PC-3 (cell line): ENCODE measurements at regions not wholly inside any gene's neighbourhood (a gene's known extent, or its start where the extent isn't known, plus 50 kb on each side); places are given as distances from the start of the nearest gene placed in this dataset.

Experiments
- ATAC-seq: fragments of 200-7000 bp; cut with Tn5 transposase; 2 replicates; pipeline ENCODE4 v1.9.1; 2020; ENCODE audit warnings: mild to moderate bottlenecking, moderate library complexity
- BruUV-seq: library from RNA; stranded (reverse); fragments of 400-500 nt; replicated peaks from 2 replicates; lab custom pipeline; 2021; lab: Mats Ljungman, UMichigan
- CTCF ChIA-PET: fragments of 300-600 bp; sonication (Branson Sonifier 250); formaldehyde crosslinking; loops from one replicate; lab custom pipeline; 2022; ENCODE audit warnings: antibody characterized with exemption; lab: Charles Lee
- POLR2A ChIA-PET: fragments of 300-600 bp; sonication (Branson Sonifier 250); formaldehyde crosslinking; loops from one replicate; lab custom pipeline; 2022; ENCODE audit warnings: antibody characterized with exemption; ENCODE audit not compliant: unreplicated experiment; lab: Charles Lee
- DNase-seq: peaks from one replicate; pipeline ENCODE4 v3.0.0-alpha.2; 2015
- H2AFZ ChIP-seq: fragments of 300-600 bp; sonication (generic); 2 replicates; pipeline ENCODE4 v1.6.0; 2016; ENCODE audit warnings: antibody characterized with exemption, low read length
- H3F3A ChIP-seq: fragments of 300-600 bp; sonication (generic); one replicate; pipeline ENCODE4 v1.6.0; 2017; ENCODE audit warnings: antibody characterized with exemption, low read length, control low read depth, mild to moderate bottlenecking; ENCODE audit not compliant: unreplicated experiment
- H3K27ac ChIP-seq: fragments of 300-600 bp; sonication (generic); 2 replicates; pipeline ENCODE4 v1.5.1; 2016; ENCODE audit warnings: mild to moderate bottlenecking, low read length
- H3K27me3 ChIP-seq: fragments of 300-600 bp; sonication (generic); 2 replicates; pipeline ENCODE4 v1.6.1; 2016; ENCODE audit warnings: low read length, mixed read lengths
- H3K36me3 ChIP-seq: fragments of 300-600 bp; sonication (generic); 2 replicates; pipeline ENCODE4 v1.6.1; 2016; ENCODE audit warnings: low read depth, mixed run types, low read length, mixed read lengths
- H3K4me1 ChIP-seq: fragments of 300-600 bp; sonication (generic); 2 replicates; pipeline ENCODE4 v1.5.1; 2016; ENCODE audit warnings: low read length; ENCODE audit not compliant: insufficient read depth
- H3K4me2 ChIP-seq: fragments of 300-600 bp; sonication (generic); 2 replicates; pipeline ENCODE4 v1.6.0; 2016; ENCODE audit warnings: low read length
- H3K4me3 ChIP-seq: fragments of 300-600 bp; sonication (generic); 2 replicates; pipeline ENCODE4 v1.5.1; 2016; ENCODE audit warnings: mild to moderate bottlenecking, low read length, mixed read lengths
- H3K79me2 ChIP-seq: fragments of 300-600 bp; sonication (generic); 2 replicates; pipeline ENCODE4 v1.6.1; 2017; ENCODE audit warnings: low read length, mixed read lengths
- H3K9ac ChIP-seq: fragments of 300-600 bp; sonication (generic); 2 replicates; pipeline ENCODE4 v1.6.0; 2016; ENCODE audit warnings: mild to moderate bottlenecking, low read length
- H3K9me2 ChIP-seq: fragments of 300-600 bp; sonication (generic); replicated peaks from 2 replicates; pipeline ENCODE4 v1.6.1; 2016; ENCODE audit warnings: mixed run types, low read length, mixed read lengths
- H3K9me3 ChIP-seq: fragments of 300-600 bp; sonication (generic); 2 replicates; pipeline ENCODE4 v1.6.1; 2016; ENCODE audit warnings: low read length, mixed read lengths
- H4K20me1 ChIP-seq: fragments of 300-600 bp; sonication (generic); 2 replicates; pipeline ENCODE4 v1.6.1; 2016; ENCODE audit warnings: low read length, mixed read lengths
- CTCF ChIP-seq: fragments of 300-600 bp; sonication (generic); conservative IDR thresholded peaks from 2 replicates; pipeline ENCODE4 v1.5.1; 2017; ENCODE audit warnings: antibody characterized with exemption, low read depth, mild to moderate bottlenecking, low read length
- EZH2 ChIP-seq: fragments of 300-600 bp; sonication (generic); IDR thresholded peaks from one replicate; pipeline ENCODE4 v1.6.1; 2017; ENCODE audit warnings: antibody characterized with exemption, mild to moderate bottlenecking, low read length; ENCODE audit not compliant: unreplicated experiment
- EZH2phosphoT487 ChIP-seq: fragments of 300-600 bp; sonication (generic); IDR thresholded peaks from 2 replicates; pipeline ENCODE4 v1.6.1; 2018; ENCODE audit warnings: mild to moderate bottlenecking, antibody characterized with exemption, low read length, borderline replicate concordance
- intact Hi-C: fragments of 100-400 bp; cut with micrococcal nuclease; formaldehyde crosslinking; loops from 2 replicates; pipeline ENCODE4 v1.9.0; 2023

GRCh38 chr3:79979990-79980389, 212.2 kb upstream of the ROBO1 start:
- no peak for DNase-seq
- CTCF ChIA-PET, result no interaction called here
- Histone ChIP-seq H2AFZ (no peak overlapping the region), H3K79me2 (no peaks in the 10 kb centered on the region), H3K36me3 (no peaks in the 10 kb centered on the region), H3K4me1 (peaks cover 22% of the 10 kb centered on the region), H3K4me3 (no peak overlapping the region), H3K27ac (no peak overlapping the region), H3K27me3 (no peaks in the 10 kb centered on the region), H4K20me1 (no peaks in the 10 kb centered on the region), H3F3A (no peaks in the 10 kb centered on the region), H3K4me2 (no peak overlapping the region), H3K9ac (no peak overlapping the region), H3K9me2 (no peaks in the 10 kb centered on the region), H3K9me3 (no peaks in the 10 kb centered on the region)
- no peak for ATAC-seq
- no peak for TF ChIP-seq EZH2
- no peak for TF ChIP-seq EZH2phosphoT487
- TF ChIP-seq CTCF, result no peak
- BruUV-seq, result no TSS peak
- POLR2A ChIA-PET, result no interaction called here
- intact Hi-C loops, result loop anchor here (10.0 kb wide), 1 partner anchor 445 kb away; no protein-coding TSS in a partner anchor

- no peaks in the 10 kb centered on the region for H3K79me2 ChIP-seq
- no TSS peak for BruUV-seq
- H3K27me3 ChIP-seq, result no peaks in the 10 kb centered on the region
- H2AFZ ChIP-seq, result no peak overlapping the region
- H3K27ac ChIP-seq, result peak overlapping the region; percentile 37
- POLR2A ChIA-PET, result no interaction called here
- no peak overlapping the region for H3K9ac ChIP-seq
- CTCF ChIA-PET, result no interaction called here
- DNase-seq, result peak; percentile 81
- no peak for TF ChIP-seq CTCF
- TF ChIP-seq EZH2phosphoT487, result no peak
- no peaks in the 10 kb centered on the region for H3K9me2 ChIP-seq
- ATAC-seq, result peak; percentile 87
- peak overlapping the region; percentile 38 for H3K4me2 ChIP-seq
- H4K20me1 ChIP-seq, result no peaks in the 10 kb centered on the region
- intact Hi-C loops, result loop anchor here (10.0 kb wide), 1 partner anchor 442 kb away; no protein-coding TSS in a partner anchor
- H3K36me3 ChIP-seq, result no peaks in the 10 kb centered on the region
- H3K9me3 ChIP-seq, result no peaks in the 10 kb centered on the region
- peaks cover 37% of the 10 kb centered on the region for H3K4me1 ChIP-seq
- H3K4me3 ChIP-seq, result no peak overlapping the region
- peaks cover 7% of the 10 kb centered on the region for H3F3A ChIP-seq
Measured at GRCh38 chr3:79976466-79976865, 208.7 kb upstream of the ROBO1 start.

GRCh38 chr3:79973917-79974595, 206.3 kb upstream of the ROBO1 start:
- no TSS peak for BruUV-seq
- intact Hi-C loops, result loop anchor here (10.0 kb wide), 1 partner anchor 439 kb away; no protein-coding TSS in a partner anchor
- CTCF ChIA-PET, result no interaction called here

More at GRCh38 chr3:79973917-79974595, 206.3 kb upstream of the ROBO1 start:
- peak overlapping the region; percentile 74 for H3K27ac ChIP-seq
- peak overlapping the region; percentile 45 for H3K4me2 ChIP-seq
- H2AFZ ChIP-seq, result peak overlapping the region; percentile 31; the same call in 1 of the 2 replicates
- H3K27me3 ChIP-seq, result no peaks in the 10 kb centered on the region
- H3K9me3 ChIP-seq, result no peaks in the 10 kb centered on the region
- peak overlapping the region; percentile 11; the same call in 1 of the 2 replicates for H3K9ac ChIP-seq
- H3K79me2 ChIP-seq, result no peaks in the 10 kb centered on the region
- H4K20me1 ChIP-seq, result no peaks in the 10 kb centered on the region
- H3K36me3 ChIP-seq, result no peaks in the 10 kb centered on the region
- peaks cover 7% of the 10 kb centered on the region for H3F3A ChIP-seq
- H3K9me2 ChIP-seq, result no peaks in the 10 kb centered on the region
- peaks cover 37% of the 10 kb centered on the region for H3K4me1 ChIP-seq
- ATAC-seq, result peak; percentile 66
- TF ChIP-seq EZH2phosphoT487, result no peak
- no peak for TF ChIP-seq CTCF
- TF ChIP-seq EZH2, result no peak
- POLR2A ChIA-PET, result no interaction called here
- peak; percentile 81 for DNase-seq
- no peak overlapping the region for H3K4me3 ChIP-seq
